ENCODE measurements at regions not wholly inside any gene's neighbourhood (a gene's known extent, or its start where the extent isn't known, plus 50 kb on each side); places are given as distances from the start of the nearest gene placed in this dataset.

DNA sequence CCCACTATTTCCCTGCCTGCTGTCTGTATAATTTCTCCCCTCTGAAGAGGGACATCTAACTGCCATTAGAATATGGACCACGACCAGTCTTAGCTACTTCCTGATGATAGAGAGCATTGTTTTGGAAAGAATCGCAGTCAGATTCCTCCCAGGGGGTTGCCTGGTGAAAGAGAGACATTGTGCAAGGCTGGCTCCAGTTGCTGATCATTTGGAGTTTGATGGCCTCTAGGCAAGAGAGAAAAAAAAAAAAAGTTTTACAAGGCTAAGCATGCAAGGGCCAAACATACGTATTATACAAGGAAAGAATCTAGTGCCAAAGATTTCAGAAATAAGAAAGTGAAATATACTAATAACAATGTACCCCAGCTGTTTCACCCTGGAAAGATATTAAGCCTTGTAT lies 182.2 kb downstream of the CMPK2 start:
- TF ChIP-seq, protein P1, sequence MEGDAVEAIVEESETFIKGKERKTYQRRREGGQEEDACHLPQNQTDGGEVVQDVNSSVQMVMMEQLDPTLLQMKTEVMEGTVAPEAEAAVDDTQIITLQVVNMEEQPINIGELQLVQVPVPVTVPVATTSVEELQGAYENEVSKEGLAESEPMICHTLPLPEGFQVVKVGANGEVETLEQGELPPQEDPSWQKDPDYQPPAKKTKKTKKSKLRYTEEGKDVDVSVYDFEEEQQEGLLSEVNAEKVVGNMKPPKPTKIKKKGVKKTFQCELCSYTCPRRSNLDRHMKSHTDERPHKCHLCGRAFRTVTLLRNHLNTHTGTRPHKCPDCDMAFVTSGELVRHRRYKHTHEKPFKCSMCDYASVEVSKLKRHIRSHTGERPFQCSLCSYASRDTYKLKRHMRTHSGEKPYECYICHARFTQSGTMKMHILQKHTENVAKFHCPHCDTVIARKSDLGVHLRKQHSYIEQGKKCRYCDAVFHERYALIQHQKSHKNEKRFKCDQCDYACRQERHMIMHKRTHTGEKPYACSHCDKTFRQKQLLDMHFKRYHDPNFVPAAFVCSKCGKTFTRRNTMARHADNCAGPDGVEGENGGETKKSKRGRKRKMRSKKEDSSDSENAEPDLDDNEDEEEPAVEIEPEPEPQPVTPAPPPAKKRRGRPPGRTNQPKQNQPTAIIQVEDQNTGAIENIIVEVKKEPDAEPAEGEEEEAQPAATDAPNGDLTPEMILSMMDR (IDR thresholded peaks at IDR 0.05), result no peak
- Mint-ChIP-seq H3K27me3 (ENCODE audit: unreplicated experiment) (no peaks in the 10 kb centered on the region), H3K27ac (ENCODE audit: unreplicated experiment) (no peak overlapping the region), H3K4me3 (ENCODE audit: unreplicated experiment) (no peak overlapping the region), H3K9me3 (ENCODE audit: unreplicated experiment) (peaks cover 5% of the 10 kb centered on the region), H3K4me1 (ENCODE audit: unreplicated experiment) (no peaks in the 10 kb centered on the region), H3K36me3 (ENCODE audit: unreplicated experiment) (no peaks in the 10 kb centered on the region)
- DNase-seq (ENCODE audit: extremely low spot score, unreplicated experiment), result no peak

DNA sequence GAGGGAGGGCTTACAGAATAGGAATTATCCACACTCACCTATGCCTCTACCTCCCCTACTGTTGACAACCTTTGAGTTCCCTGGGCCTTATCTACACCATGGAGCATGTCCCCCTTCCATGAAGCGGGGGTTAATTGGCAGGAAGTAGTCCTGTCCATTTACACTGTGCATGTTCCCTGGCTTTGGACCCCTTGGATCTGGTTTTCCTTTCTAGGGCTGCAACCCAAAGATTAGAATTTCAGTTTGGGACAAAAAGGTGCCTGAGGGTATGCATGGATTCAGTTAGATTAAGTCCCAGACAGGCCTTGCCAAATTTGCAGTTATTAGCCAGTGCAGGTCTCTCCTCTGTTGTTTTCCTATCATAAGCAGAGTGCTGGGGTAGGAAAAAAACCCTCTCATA lies 180.3 kb downstream of the CMPK2 start:
- Mint-ChIP-seq H3K4me1 (ENCODE audit: unreplicated experiment) (no peaks in the 10 kb centered on the region), H3K9me3 (ENCODE audit: unreplicated experiment) (peaks cover 5% of the 10 kb centered on the region), H3K4me3 (ENCODE audit: unreplicated experiment) (no peak overlapping the region), H3K27ac (ENCODE audit: unreplicated experiment) (no peak overlapping the region), H3K36me3 (ENCODE audit: unreplicated experiment) (no peaks in the 10 kb centered on the region), H3K27me3 (ENCODE audit: unreplicated experiment) (no peaks in the 10 kb centered on the region)
- DNase-seq (ENCODE audit: extremely low spot score, unreplicated experiment), result no peak
- TF ChIP-seq, protein P1 (IDR thresholded peaks at IDR 0.05), result no peak

DNA sequence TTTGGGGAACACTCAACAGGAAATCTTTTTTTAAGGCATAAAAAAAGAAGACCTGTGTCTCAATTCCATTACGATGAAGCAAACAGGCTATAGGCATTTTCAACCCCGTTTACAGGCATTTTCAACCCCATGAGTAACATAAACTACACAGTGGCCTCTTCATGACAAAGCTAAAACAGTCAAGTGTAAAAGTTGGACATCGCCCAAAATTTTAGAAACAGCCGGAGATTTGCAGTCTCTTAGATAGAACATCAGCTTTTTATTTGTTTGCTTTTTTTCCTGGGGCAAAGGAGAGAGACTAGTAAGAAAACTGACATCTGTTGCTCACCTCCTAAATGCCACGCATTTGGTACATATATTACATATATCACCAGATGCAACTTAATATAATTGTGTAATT lies 173.7 kb downstream of the CMPK2 start:
- H3K4me1 Mint-ChIP-seq (ENCODE audit: unreplicated experiment), result no peaks in the 10 kb centered on the region
- no peak for DNase-seq (ENCODE audit: extremely low spot score, unreplicated experiment)
- no peak overlapping the region for H3K27ac Mint-ChIP-seq (ENCODE audit: unreplicated experiment)

DNA sequence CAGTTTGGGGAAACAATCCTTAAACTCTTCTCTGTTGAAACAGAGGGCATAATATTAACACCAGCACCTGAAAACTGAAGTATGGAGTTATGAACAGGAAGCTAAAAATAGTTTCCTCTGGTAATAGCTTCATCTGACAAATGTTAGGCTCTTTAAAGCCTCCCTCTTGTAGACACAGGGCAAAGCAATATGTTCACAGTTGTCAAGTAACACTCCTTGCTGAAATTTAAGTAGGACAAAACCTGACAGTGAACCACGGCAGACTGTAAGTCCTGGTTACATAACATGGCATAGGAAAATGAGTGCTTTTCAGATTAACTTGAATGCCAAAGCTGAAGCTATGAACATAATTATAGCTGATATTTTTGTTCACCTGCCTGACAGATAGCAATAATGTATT lies 172.9 kb downstream of the CMPK2 start:
- peaks cover 5% of the 10 kb centered on the region for H3K9me3 Mint-ChIP-seq (ENCODE audit: unreplicated experiment)
- H3K36me3 Mint-ChIP-seq (ENCODE audit: unreplicated experiment), result no peaks in the 10 kb centered on the region
- no peak for DNase-seq (ENCODE audit: extremely low spot score, unreplicated experiment)
- H3K27ac Mint-ChIP-seq (ENCODE audit: unreplicated experiment), result no peak overlapping the region
- H3K4me1 Mint-ChIP-seq (ENCODE audit: unreplicated experiment), result no peaks in the 10 kb centered on the region
- H3K27me3 Mint-ChIP-seq (ENCODE audit: unreplicated experiment), result no peaks in the 10 kb centered on the region
- TF ChIP-seq, protein P1 (IDR thresholded peaks at IDR 0.05), result no peak
- no peak overlapping the region for H3K4me3 Mint-ChIP-seq (ENCODE audit: unreplicated experiment)

More for the DNA sequence above, 173.7 kb downstream of the CMPK2 start:
- Mint-ChIP-seq H3K4me3 (ENCODE audit: unreplicated experiment) (no peak overlapping the region), H3K36me3 (ENCODE audit: unreplicated experiment) (no peaks in the 10 kb centered on the region), H3K27me3 (ENCODE audit: unreplicated experiment) (no peaks in the 10 kb centered on the region), H3K9me3 (ENCODE audit: unreplicated experiment) (peaks cover 5% of the 10 kb centered on the region)
- TF ChIP-seq, protein P1 (IDR thresholded peaks at IDR 0.05), result no peak

DNA sequence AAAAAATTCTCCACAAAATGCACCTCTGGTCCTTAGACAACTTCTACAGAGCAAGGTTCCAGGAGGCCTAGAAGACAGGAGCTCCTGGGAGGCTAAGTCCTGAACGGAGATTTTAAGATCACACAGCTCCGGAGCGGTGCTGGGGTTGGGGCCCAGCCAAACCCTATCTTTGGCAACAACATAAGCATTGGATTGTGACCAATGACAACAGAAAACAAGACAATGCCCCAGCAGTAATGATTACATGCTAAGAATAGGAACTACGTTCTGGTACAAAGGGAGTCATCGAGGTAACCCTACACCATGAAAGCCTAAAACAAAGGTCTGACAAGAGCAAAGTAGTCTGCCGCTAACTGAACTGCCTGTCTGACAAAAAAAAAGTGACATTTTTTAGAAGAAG lies 171.2 kb downstream of the CMPK2 start:
- no peaks in the 10 kb centered on the region for H3K36me3 Mint-ChIP-seq (ENCODE audit: unreplicated experiment)
- DNase-seq (ENCODE audit: extremely low spot score, unreplicated experiment), result no peak
- no peaks in the 10 kb centered on the region for H3K27me3 Mint-ChIP-seq (ENCODE audit: unreplicated experiment)
- no peaks in the 10 kb centered on the region for H3K9me3 Mint-ChIP-seq (ENCODE audit: unreplicated experiment)
- no peak overlapping the region for H3K27ac Mint-ChIP-seq (ENCODE audit: unreplicated experiment)
- TF ChIP-seq, protein P1 (IDR thresholded peaks at IDR 0.05), result no peak
- no peaks in the 10 kb centered on the region for H3K4me1 Mint-ChIP-seq (ENCODE audit: unreplicated experiment)
- H3K4me3 Mint-ChIP-seq (ENCODE audit: unreplicated experiment), result no peak overlapping the region

Data from osteocyte (in vitro differentiated cells).